ENCODE measurements at regions not wholly inside any gene's neighbourhood (a gene's known extent, or its start where the extent isn't known, plus 50 kb on each side); places are given as distances from the start of the nearest gene placed in this dataset.

DNA sequence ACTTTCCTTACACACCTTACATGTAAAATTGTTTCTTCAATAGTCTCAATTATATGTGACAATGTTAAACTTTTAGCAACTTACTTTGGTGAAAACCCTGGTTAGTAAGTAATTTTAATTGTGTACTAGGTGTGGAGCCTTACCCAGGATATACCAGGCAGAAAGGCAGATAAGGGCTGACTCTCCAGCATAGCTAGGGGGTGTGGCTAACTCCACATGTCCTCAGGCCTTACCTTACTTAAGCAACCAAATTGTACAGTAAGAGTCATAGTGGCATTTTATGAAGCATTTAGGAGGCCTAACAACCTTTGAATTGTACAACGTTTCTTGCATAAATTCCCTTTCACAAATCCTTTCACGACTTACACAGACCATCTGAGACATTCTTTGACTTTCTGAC, 118.2 kb upstream of the OR9Q1 start:
- no peak for TF ChIP-seq POLR2A (IDR thresholded peaks at IDR 0.05; ENCODE audit: low read depth)
- no peak for TF ChIP-seq EP300 (IDR thresholded peaks at IDR 0.05)

All from esophagus muscularis mucosa (tissue), 2 donors.